ENCODE measurements at regions not wholly inside any gene's neighbourhood (a gene's known extent, or its start where the extent isn't known, plus 50 kb on each side); places are given as distances from the start of the nearest gene placed in this dataset.

DNA sequence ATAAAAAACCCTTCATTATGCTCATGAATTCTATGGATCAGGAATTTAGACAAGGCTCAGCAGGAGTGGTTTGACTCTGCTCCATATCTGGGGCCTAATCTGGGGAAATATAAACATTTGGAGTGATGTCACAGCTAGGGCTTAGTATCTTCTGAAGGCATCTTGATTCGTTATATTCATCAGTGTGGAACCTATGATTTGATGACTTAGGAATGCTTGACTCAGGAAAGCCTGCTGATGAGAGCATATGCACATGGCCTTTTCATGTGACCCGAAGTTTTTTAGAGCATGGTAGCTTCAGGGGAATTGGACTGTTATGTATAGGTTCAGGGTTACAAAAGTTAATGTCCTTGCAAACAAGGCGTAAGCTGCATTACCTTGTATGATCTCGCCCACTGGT lies 184.9 kb upstream of the LRRC3B start:
- Histone ChIP-seq H3K9ac (ENCODE audit: low read depth in 2 of 2, low read length in 2 of 2) (no peak overlapping the region), H3K4me3 (no peak overlapping the region), H3K27ac (no peak overlapping the region), H3K4me1 (no peaks in the 10 kb centered on the region), H3K9me3 (no peaks in the 10 kb centered on the region), H3K36me3 (no peaks in the 10 kb centered on the region), H3K27me3 (no peaks in the 10 kb centered on the region)
- TF ChIP-seq, protein P1, sequence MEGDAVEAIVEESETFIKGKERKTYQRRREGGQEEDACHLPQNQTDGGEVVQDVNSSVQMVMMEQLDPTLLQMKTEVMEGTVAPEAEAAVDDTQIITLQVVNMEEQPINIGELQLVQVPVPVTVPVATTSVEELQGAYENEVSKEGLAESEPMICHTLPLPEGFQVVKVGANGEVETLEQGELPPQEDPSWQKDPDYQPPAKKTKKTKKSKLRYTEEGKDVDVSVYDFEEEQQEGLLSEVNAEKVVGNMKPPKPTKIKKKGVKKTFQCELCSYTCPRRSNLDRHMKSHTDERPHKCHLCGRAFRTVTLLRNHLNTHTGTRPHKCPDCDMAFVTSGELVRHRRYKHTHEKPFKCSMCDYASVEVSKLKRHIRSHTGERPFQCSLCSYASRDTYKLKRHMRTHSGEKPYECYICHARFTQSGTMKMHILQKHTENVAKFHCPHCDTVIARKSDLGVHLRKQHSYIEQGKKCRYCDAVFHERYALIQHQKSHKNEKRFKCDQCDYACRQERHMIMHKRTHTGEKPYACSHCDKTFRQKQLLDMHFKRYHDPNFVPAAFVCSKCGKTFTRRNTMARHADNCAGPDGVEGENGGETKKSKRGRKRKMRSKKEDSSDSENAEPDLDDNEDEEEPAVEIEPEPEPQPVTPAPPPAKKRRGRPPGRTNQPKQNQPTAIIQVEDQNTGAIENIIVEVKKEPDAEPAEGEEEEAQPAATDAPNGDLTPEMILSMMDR (IDR thresholded peaks at IDR 0.05), result no peak
- intact Hi-C loops (cut with DNase I), result no loop called here
- no peak for DNase-seq

DNA sequence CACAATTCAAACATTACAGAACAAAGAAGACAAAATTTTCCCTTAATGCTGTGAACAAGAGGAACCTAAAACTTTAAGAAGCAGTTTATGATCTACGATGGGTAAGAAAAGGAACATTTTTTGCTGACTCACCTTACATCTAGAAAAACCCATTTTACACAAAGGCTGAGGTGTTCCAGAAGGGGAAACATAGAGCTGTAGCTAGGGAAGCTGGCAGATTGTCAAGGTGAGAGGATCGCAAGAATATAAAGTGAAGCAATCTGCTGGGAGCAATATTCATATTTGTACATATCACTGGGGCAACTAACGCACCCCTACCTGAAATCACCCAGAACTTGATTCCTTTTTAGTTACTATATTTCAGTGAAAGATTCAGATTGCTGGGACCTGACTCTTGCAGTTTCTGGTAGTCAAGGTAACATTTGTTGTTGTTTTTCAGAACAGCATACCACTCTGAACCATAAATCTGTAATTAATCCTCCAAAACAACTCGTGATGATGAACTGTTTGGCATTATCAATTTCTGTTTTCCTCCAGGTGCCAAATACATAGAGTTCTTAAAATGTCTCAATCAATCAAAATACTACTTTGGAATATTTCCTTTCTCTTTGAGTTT lies 184.1 kb upstream of the LRRC3B start:
- TF ChIP-seq, protein P1 (IDR thresholded peaks at IDR 0.05), result no peak
- Histone ChIP-seq H3K9me3 (no peaks in the 10 kb centered on the region), H3K4me1 (no peaks in the 10 kb centered on the region), H3K27ac (no peak overlapping the region), H3K36me3 (no peaks in the 10 kb centered on the region), H3K4me3 (no peak overlapping the region), H3K27me3 (no peaks in the 10 kb centered on the region), H3K9ac (ENCODE audit: low read depth in 2 of 2, low read length in 2 of 2) (no peak overlapping the region)
- DNase-seq, result no peak
- intact Hi-C loops (cut with DNase I), result no loop called here

DNA sequence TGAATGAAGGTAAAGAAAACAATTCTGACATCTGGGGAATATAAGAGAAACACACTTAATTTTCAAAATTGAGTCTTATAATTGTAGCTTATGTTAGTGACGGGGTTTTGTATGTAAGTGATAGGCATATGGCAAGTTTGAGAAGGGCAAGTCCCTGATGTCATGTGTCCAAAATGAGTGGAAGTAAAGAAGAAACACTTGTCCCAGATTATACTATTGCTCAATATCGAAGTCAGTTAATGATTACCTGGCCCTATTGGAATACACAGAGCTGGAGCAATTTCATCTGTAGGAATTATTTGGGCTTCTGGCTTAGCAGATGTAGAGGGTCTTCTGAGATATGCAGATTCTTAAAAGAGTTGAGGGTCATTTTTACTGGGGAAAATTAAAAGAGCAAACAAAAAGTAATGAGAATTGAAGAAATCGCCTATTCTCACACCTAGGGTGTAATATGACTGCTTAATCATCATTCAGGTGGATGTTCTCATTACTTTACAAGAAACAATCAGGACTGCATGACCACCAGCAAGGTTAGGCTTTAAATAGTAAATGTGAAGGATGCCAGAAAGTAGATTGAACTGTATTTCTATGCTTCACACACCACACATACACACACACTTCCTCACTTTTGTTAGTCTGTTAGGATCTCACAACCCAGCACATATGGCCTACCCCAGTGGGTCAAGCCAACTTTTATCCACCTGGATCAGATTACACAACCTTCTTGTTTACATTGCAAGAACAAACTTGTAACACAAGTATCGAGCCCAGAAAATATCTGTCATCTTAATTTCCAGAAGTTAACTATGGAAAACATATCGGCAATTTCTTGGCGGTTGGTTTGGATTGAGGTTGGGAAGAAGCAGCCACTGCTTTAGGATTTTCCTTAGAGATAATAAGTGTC lies 183.3 kb upstream of the LRRC3B start:
- H3K4me3 ChIP-seq, result no peak overlapping the region
- no peak overlapping the region for H3K27ac ChIP-seq
- no peak overlapping the region for H3K9ac ChIP-seq (ENCODE audit: low read depth in 2 of 2, low read length in 2 of 2)
- intact Hi-C loops (cut with DNase I), result no loop called here
- DNase-seq, result no peak
- H3K9me3 ChIP-seq, result no peaks in the 10 kb centered on the region
- H3K27me3 ChIP-seq, result no peaks in the 10 kb centered on the region
- H3K36me3 ChIP-seq, result no peaks in the 10 kb centered on the region
- no peaks in the 10 kb centered on the region for H3K4me1 ChIP-seq
- TF ChIP-seq, protein P1 (IDR thresholded peaks at IDR 0.05), result no peak

DNA sequence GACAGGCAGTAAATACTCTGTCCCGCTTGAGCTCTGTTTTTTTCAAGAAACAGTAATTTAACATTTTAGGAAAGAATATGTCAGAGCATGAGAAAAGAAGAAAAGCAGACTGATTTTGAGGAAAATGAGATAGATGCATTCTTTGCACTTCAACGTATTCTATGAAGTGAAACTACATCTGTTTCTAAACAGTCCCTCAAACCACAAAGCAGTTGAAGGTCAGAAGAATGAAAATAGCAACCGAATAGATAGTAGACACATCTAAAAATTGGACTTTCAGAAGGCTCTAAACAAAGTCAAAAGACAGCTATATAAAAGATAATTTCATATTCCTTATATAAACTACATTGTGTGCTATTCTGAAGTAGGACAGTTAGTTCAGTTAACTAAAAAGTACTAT lies 172.6 kb upstream of the LRRC3B start:
- Histone ChIP-seq H3K36me3 (no peaks in the 10 kb centered on the region), H3K9ac (ENCODE audit: low read depth in 2 of 2, low read length in 2 of 2) (no peak overlapping the region), H3K4me1 (no peaks in the 10 kb centered on the region), H3K4me3 (no peak overlapping the region), H3K27ac (no peak overlapping the region), H3K9me3 (no peaks in the 10 kb centered on the region), H3K27me3 (no peaks in the 10 kb centered on the region)
- intact Hi-C loops (cut with DNase I), result no loop called here
- DNase-seq, result no peak
- TF ChIP-seq, protein P1 (IDR thresholded peaks at IDR 0.05), result no peak

DNA sequence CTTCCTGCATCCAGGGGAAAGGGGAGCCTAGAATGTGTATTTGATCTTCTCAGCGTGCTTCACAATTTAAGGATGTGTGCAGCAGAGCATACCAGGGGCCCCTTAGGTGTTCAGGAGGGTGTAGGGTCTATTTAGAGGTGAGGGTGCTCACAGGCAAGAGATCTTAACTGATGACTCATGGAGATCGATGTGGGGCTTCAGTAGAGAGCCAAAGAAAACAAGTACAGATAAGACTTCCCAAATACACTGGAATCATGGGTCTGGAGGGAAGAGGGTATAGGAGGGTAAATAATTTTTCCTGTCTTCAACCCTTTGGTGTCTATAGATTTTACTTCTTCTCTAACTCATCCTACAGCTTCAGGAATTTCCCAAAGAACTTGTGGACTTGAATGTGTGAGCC lies 170.2 kb upstream of the LRRC3B start:
- Histone ChIP-seq H3K27me3 (no peaks in the 10 kb centered on the region), H3K4me1 (no peaks in the 10 kb centered on the region), H3K27ac (no peak overlapping the region), H3K4me3 (no peak overlapping the region), H3K9me3 (no peaks in the 10 kb centered on the region), H3K36me3 (no peaks in the 10 kb centered on the region), H3K9ac (ENCODE audit: low read depth in 2 of 2, low read length in 2 of 2) (no peak overlapping the region)
- TF ChIP-seq, protein P1 (IDR thresholded peaks at IDR 0.05), result no peak
- intact Hi-C loops (cut with DNase I), result no loop called here
- no peak for DNase-seq
